Retinal pigment epithelial cell (primary cell): ENCODE measurements at regions not wholly inside any gene's neighbourhood (a gene's known extent, or its start where the extent isn't known, plus 50 kb on each side); places are given as distances from the start of the nearest gene placed in this dataset.
A peak's percentile ranks its signal among the peaks of the same experiment; 100 is the strongest.

Source experiments
- DNase-seq: peaks from one replicate; pipeline ENCODE4 v3.0.0-alpha.2; 2010; ENCODE audit warnings: low read depth
- H3K4me3 ChIP-seq: 2 replicates; pipeline ENCODE4 v1.5.1; 2011; ENCODE audit warnings: mild to moderate bottlenecking, low read length, control low read depth, moderate library complexity
- TF ChIP-seq, protein P1 (sequence below): conservative IDR thresholded peaks from 2 replicates; pipeline ENCODE4 v1.5.1; 2011; ENCODE audit warnings: low read depth, low read length, control low read depth, inconsistent platforms

DNA sequence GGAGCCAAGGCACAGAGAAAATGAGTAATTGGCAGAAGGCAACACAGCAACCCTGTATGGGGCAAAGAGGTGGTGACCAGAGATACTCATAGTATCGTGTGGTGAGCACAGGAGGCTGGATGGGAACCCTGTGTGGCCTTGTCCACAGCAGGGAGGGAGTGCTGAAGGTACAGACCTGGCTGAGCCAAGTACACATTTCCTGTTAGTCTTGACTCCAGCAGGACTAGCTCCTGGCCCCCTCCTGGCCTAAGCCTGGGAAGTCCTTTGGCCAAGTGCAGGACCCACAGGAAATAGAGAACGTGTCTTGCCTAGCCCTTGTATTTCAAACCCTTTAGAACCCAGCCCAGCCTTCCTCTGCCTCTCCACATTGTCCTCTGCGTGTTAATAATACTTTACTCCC, 289.8 kb upstream of the PWP1 start:
- H3K4me3 ChIP-seq = no peak overlapping the region
- DNase-seq = no peak

GRCh38 chr12:107396991-107397390, 288.6 kb upstream of the PWP1 start:
- no peak for DNase-seq
- TF ChIP-seq, protein P1, sequence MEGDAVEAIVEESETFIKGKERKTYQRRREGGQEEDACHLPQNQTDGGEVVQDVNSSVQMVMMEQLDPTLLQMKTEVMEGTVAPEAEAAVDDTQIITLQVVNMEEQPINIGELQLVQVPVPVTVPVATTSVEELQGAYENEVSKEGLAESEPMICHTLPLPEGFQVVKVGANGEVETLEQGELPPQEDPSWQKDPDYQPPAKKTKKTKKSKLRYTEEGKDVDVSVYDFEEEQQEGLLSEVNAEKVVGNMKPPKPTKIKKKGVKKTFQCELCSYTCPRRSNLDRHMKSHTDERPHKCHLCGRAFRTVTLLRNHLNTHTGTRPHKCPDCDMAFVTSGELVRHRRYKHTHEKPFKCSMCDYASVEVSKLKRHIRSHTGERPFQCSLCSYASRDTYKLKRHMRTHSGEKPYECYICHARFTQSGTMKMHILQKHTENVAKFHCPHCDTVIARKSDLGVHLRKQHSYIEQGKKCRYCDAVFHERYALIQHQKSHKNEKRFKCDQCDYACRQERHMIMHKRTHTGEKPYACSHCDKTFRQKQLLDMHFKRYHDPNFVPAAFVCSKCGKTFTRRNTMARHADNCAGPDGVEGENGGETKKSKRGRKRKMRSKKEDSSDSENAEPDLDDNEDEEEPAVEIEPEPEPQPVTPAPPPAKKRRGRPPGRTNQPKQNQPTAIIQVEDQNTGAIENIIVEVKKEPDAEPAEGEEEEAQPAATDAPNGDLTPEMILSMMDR = no peak
- H3K4me3 ChIP-seq = no peak overlapping the region

More for the DNA sequence above, 289.8 kb upstream of the PWP1 start:
- TF ChIP-seq, protein P1 = no peak

- TF ChIP-seq, protein P1 = no peak
- H3K4me3 ChIP-seq = no peak overlapping the region
- no peak for DNase-seq
Observed at GRCh38 chr12:107397890-107398500, 287.6 kb upstream of the PWP1 start.

GRCh38 chr12:107399046-107399445, 286.6 kb upstream of the PWP1 start:
- no peak for DNase-seq
- TF ChIP-seq, protein P1 = no peak
- H3K4me3 ChIP-seq = no peak overlapping the region

- DNase-seq = no peak
- H3K4me3 ChIP-seq = no peak overlapping the region
- TF ChIP-seq, protein P1 = no peak
Observed at GRCh38 chr12:107400686-107401447, 284.7 kb upstream of the PWP1 start.

- H3K4me3 ChIP-seq = no peak overlapping the region
- TF ChIP-seq, protein P1 = peak; percentile 87
- no peak for DNase-seq
Observed at GRCh38 chr12:107402041-107403022, 283.3 kb upstream of the PWP1 start.
